ENCODE measurements at regions not wholly inside any gene's neighbourhood (a gene's known extent, or its start where the extent isn't known, plus 50 kb on each side); places are given as distances from the start of the nearest gene placed in this dataset.

DNA sequence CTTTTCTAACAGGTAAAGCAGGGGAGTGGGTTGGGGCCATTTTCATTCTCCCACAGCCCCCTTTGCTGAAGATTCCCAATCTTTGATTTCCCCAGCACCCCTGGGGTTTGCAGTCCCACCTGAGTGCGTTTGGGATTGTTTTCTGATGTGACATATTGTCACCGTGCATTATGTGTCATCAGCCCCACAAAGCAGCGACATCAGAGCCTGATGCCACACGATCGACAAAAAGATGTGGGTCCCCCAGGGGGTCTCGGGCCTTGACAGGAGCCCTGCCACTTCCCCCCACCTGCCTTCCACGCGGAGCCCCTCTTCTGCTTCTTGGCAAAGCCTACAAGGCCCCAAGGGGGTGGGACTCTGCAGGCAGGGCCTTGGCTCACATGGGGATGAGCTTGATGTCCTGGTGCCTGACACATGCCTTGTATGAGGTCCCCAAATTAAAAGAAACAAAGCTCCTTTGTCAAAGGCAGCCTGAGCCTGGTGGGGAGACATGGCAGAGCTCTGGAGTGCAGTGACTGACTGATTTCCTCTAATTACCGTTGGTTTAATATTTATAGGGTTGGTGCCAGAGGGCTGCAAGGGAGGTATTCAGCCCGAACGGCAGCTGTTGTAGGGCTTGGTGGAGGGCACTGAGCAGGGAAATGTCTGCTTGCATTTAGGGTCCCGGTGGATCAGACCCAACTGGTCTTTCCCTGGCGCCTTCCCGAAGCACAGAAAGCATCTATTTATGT is 149.2 kb downstream of the MIAT start:
- H3K9me3 ChIP-seq (ENCODE audit: insufficient read depth, low read length), result no peaks in the 10 kb centered on the region
- no peaks in the 10 kb centered on the region for H3K36me3 ChIP-seq (replicated peaks; ENCODE audit: low read depth, low read length)
- H3K4me2 ChIP-seq (ENCODE audit: low read length), result no peak overlapping the region
- H2AFZ ChIP-seq (ENCODE audit: low read depth, low read length), result no peak overlapping the region
- H3K4me3 ChIP-seq (ENCODE audit: low read length), result no peak overlapping the region
- H3K4me1 ChIP-seq (ENCODE audit: low read length), result no peaks in the 10 kb centered on the region
- no peak overlapping the region for H3K9ac ChIP-seq (ENCODE audit: low read length)
- H4K20me1 ChIP-seq (ENCODE audit: insufficient read depth, low read length), result no peaks in the 10 kb centered on the region
- TF ChIP-seq EZH2phosphoT487 (IDR thresholded peaks at IDR 0.05; ENCODE audit: low read depth), result no peak
- TF ChIP-seq, protein P1, sequence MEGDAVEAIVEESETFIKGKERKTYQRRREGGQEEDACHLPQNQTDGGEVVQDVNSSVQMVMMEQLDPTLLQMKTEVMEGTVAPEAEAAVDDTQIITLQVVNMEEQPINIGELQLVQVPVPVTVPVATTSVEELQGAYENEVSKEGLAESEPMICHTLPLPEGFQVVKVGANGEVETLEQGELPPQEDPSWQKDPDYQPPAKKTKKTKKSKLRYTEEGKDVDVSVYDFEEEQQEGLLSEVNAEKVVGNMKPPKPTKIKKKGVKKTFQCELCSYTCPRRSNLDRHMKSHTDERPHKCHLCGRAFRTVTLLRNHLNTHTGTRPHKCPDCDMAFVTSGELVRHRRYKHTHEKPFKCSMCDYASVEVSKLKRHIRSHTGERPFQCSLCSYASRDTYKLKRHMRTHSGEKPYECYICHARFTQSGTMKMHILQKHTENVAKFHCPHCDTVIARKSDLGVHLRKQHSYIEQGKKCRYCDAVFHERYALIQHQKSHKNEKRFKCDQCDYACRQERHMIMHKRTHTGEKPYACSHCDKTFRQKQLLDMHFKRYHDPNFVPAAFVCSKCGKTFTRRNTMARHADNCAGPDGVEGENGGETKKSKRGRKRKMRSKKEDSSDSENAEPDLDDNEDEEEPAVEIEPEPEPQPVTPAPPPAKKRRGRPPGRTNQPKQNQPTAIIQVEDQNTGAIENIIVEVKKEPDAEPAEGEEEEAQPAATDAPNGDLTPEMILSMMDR (IDR thresholded peaks at IDR 0.05; ENCODE audit: low read depth, low read length), result no peak
- no peak overlapping the region for H3K27ac ChIP-seq (ENCODE audit: low read length)
- no peaks in the 10 kb centered on the region for H3K79me2 ChIP-seq (ENCODE audit: low read length)
- H3K27me3 ChIP-seq (ENCODE audit: low read depth, low read length), result peaks cover 48% of the 10 kb centered on the region

DNA sequence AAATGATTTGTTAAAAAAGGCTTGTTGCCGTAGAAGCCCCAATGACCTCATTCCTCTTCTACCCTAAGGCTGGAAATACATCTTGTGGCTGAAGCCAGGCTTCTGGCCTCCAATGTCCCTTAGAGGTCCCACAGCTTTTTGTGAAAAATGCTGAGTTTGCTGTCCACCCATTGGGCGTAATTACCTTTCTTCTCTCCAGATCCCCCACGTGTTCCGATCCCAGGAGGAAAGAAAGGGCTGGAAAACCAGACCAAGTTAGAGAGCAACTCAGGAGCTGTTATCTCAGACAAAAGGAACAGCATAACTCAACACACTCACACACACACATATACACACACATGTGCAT is 154.2 kb downstream of the MIAT start:
- no peak overlapping the region for H3K27ac ChIP-seq (ENCODE audit: low read length)
- H3K4me3 ChIP-seq (ENCODE audit: low read length), result no peak overlapping the region
- H3K9me3 ChIP-seq (ENCODE audit: insufficient read depth, low read length), result no peaks in the 10 kb centered on the region
- no peaks in the 10 kb centered on the region for H3K4me1 ChIP-seq (ENCODE audit: low read length)
- H3K79me2 ChIP-seq (ENCODE audit: low read length), result no peaks in the 10 kb centered on the region
- H3K36me3 ChIP-seq (replicated peaks; ENCODE audit: low read depth, low read length), result no peaks in the 10 kb centered on the region
- H3K4me2 ChIP-seq (ENCODE audit: low read length), result no peak overlapping the region
- H2AFZ ChIP-seq (ENCODE audit: low read depth, low read length), result no peak overlapping the region
- H3K27me3 ChIP-seq (ENCODE audit: low read depth, low read length), result peaks cover 40% of the 10 kb centered on the region
- TF ChIP-seq, protein P1 (IDR thresholded peaks at IDR 0.05; ENCODE audit: low read depth, low read length), result no peak
- TF ChIP-seq EZH2phosphoT487 (IDR thresholded peaks at IDR 0.05; ENCODE audit: low read depth), result no peak
- H4K20me1 ChIP-seq (ENCODE audit: insufficient read depth, low read length), result no peaks in the 10 kb centered on the region
- H3K9ac ChIP-seq (ENCODE audit: low read length), result no peak overlapping the region

DNA sequence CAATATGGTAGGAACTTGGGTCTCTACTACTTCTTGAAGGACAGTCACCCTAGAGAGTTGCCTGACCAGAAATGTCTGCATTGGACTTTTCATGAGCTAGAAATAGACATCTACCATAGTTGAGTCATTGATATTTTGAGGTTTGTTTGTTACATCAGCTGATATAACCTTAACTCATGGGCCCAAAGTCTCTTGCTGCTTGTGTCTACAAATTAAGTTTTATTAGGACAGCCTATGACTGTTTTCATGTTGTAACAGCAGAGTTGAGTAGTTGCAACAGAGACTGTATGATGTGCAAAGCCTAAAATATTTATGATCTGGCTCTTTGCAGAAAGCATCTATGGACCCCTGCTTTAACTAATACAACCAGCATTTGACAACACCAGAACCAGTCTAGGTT is 155.3 kb downstream of the MIAT start:
- no peaks in the 10 kb centered on the region for H3K4me1 ChIP-seq (ENCODE audit: low read length)
- H3K27me3 ChIP-seq (ENCODE audit: low read depth, low read length), result peaks cover 30% of the 10 kb centered on the region
- no peaks in the 10 kb centered on the region for H4K20me1 ChIP-seq (ENCODE audit: insufficient read depth, low read length)
- no peak overlapping the region for H3K4me2 ChIP-seq (ENCODE audit: low read length)
- H3K9ac ChIP-seq (ENCODE audit: low read length), result no peak overlapping the region
- TF ChIP-seq, protein P1 (IDR thresholded peaks at IDR 0.05; ENCODE audit: low read depth, low read length), result no peak
- no peak for TF ChIP-seq EZH2phosphoT487 (IDR thresholded peaks at IDR 0.05; ENCODE audit: low read depth)
- H3K4me3 ChIP-seq (ENCODE audit: low read length), result no peak overlapping the region
- H3K36me3 ChIP-seq (replicated peaks; ENCODE audit: low read depth, low read length), result no peaks in the 10 kb centered on the region
- no peaks in the 10 kb centered on the region for H3K79me2 ChIP-seq (ENCODE audit: low read length)
- H2AFZ ChIP-seq (ENCODE audit: low read depth, low read length), result no peak overlapping the region
- H3K27ac ChIP-seq (ENCODE audit: low read length), result no peak overlapping the region
- no peaks in the 10 kb centered on the region for H3K9me3 ChIP-seq (ENCODE audit: insufficient read depth, low read length)

DNA sequence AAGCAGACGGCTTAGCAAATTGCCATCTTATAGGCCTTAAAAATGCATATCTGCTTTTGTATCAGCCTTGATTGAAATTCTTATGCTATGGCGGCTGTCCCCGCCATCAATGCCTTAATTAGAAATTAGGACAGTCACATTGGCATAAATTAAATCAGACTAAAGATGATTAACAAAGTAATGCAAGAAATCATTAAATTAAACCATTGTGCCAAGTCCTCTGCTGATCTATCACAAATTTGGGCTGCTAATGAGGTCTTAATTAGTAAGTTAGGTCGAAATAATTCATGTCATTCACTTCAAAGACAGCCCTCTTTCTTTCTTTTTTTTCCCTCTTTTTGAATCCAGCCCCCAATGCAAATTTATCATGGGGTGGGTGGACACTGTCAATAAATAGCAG is 159.3 kb downstream of the MIAT start:
- Histone ChIP-seq H3K27ac (ENCODE audit: low read length) (no peak overlapping the region), H3K79me2 (ENCODE audit: low read length) (no peaks in the 10 kb centered on the region), H3K9ac (ENCODE audit: low read length) (no peak overlapping the region), H2AFZ (ENCODE audit: low read depth, low read length) (no peak overlapping the region), H3K9me3 (ENCODE audit: insufficient read depth, low read length) (no peaks in the 10 kb centered on the region), H3K4me2 (ENCODE audit: low read length) (no peak overlapping the region), H3K36me3 (replicated peaks; ENCODE audit: low read depth, low read length) (no peaks in the 10 kb centered on the region), H4K20me1 (ENCODE audit: insufficient read depth, low read length) (no peaks in the 10 kb centered on the region), H3K4me3 (ENCODE audit: low read length) (no peak overlapping the region), H3K27me3 (ENCODE audit: low read depth, low read length) (peaks cover 18% of the 10 kb centered on the region), H3K4me1 (ENCODE audit: low read length) (no peaks in the 10 kb centered on the region)
- TF ChIP-seq, protein P1 (IDR thresholded peaks at IDR 0.05; ENCODE audit: low read depth, low read length), result no peak
- no peak for TF ChIP-seq EZH2phosphoT487 (IDR thresholded peaks at IDR 0.05; ENCODE audit: low read depth)
